ENCODE measurements at regions not wholly inside any gene's neighbourhood (a gene's known extent, or its start where the extent isn't known, plus 50 kb on each side); places are given as distances from the start of the nearest gene placed in this dataset.

GRCh38 chr9:90249094-90249493 lies 393.5 kb downstream of the DIRAS2 start:
- Histone ChIP-seq H2BK5ac (ENCODE audit: low read depth, low read length) (no peak overlapping the region), H3K23ac (ENCODE audit: insufficient read length) (no peak overlapping the region), H2BK15ac (ENCODE audit: low read length) (no peak overlapping the region), H3K4me1 (replicated peaks in 1 of 4; ENCODE audit: control insufficient read depth in 3 of 4, insufficient read depth in 4 of 4, low read length in 3 of 4) (no peaks in the 10 kb centered on the region), H3K79me1 (ENCODE audit: low read depth, low read length) (no peaks in the 10 kb centered on the region), H3K27me3 (replicated peaks in 1 of 4; ENCODE audit: control insufficient read depth in 3 of 4, extremely low read depth in 1 of 4, insufficient read depth in 3 of 4, low read length in 3 of 4) (no peaks in the 10 kb centered on the region), H3K9ac (replicated peaks in 1 of 4; ENCODE audit: extremely low read depth in 1 of 4, low read depth in 3 of 4, low read length in 3 of 4) (no peak overlapping the region), H3K23me2 (ENCODE audit: low read depth, low read length) (no peaks in the 10 kb centered on the region), H3K4ac (replicated peaks; ENCODE audit: insufficient read length, low read depth, low read length) (no peak overlapping the region), H2AK5ac (ENCODE audit: low read depth, low read length) (no peak overlapping the region), H3K14ac (ENCODE audit: insufficient read length) (no peak overlapping the region), H3K27ac (ENCODE audit: low read depth, low read length) (no peak overlapping the region), H4K91ac (replicated peaks; ENCODE audit: insufficient read length, low read length) (no peak overlapping the region), H4K20me1 (replicated peaks in 1 of 2; ENCODE audit: control insufficient read depth in 1 of 2, insufficient read depth in 2 of 2, low read length in 2 of 2) (no peaks in the 10 kb centered on the region), H4K5ac (ENCODE audit: insufficient read length, low read depth, low read length) (no peak overlapping the region), H3K79me2 (ENCODE audit: control insufficient read depth in 1 of 2, insufficient read depth in 2 of 2, low read length in 2 of 2) (no peaks in the 10 kb centered on the region), H2BK12ac (ENCODE audit: low read depth, low read length) (no peak overlapping the region), H4K8ac (ENCODE audit: extremely low read depth, insufficient read depth, low read length) (no peak overlapping the region), H2AFZ (ENCODE audit: low read length) (no peak overlapping the region), H2BK20ac (ENCODE audit: low read length) (no peak overlapping the region), H3K9me3 (ENCODE audit: insufficient read depth in 2 of 2, low read depth in 1 of 2, low read length in 1 of 2) (no peaks in the 10 kb centered on the region; a peak in 1 of 4 replicates), H3K4me2 (ENCODE audit: insufficient read depth in 1 of 2, low read depth in 2 of 2, low read length in 2 of 2) (no peak overlapping the region), H3K36me3 (ENCODE audit: control insufficient read depth in 2 of 4, insufficient read depth in 4 of 4, low read length in 3 of 4) (no peaks in the 10 kb centered on the region), H3K18ac (ENCODE audit: extremely low read depth, low read length) (no peak overlapping the region), H2BK120ac (replicated peaks; ENCODE audit: low read depth, low read length) (no peak overlapping the region), H3K4me3 (ENCODE audit: extremely low read depth in 1 of 4, insufficient read depth in 2 of 4, low read depth in 3 of 4, low read length in 4 of 4) (no peak overlapping the region), H3K56ac (replicated peaks; ENCODE audit: insufficient read length, low read depth, low read length) (no peak overlapping the region)
- FAIRE-seq (no peak), DNase-seq (ENCODE audit: low read depth in 1 of 2, low spot score in 2 of 2) (no peak)
- CTCF ChIA-PET (ENCODE audit: partially characterized antibody): no interaction called here
- POLR2A ChIA-PET (ENCODE audit: partially characterized antibody): no interaction called here
- TF ChIP-seq SP2 (IDR thresholded peaks at IDR 0.05; ENCODE audit: low read length) (no peak), SP4 (IDR thresholded peaks at IDR 0.05; ENCODE audit: low read length) (no peak), POU5F1 (IDR thresholded peaks at IDR 0.05; ENCODE audit: low read depth, low read length) (no peak), EZH2 (IDR thresholded peaks at IDR 0.05; ENCODE audit: low read depth, low read length, severe bottlenecking) (no peak), HDAC2 (IDR thresholded peaks at IDR 0.05; ENCODE audit: borderline replicate concordance in 1 of 2, low read depth in 2 of 2, low read length in 2 of 2) (no peak), FOSL1 (IDR thresholded peaks at IDR 0.05; ENCODE audit: insufficient read depth, low read depth, low read length) (no peak), MAX (IDR thresholded peaks at IDR 0.05) (no peak), ATF2 (IDR thresholded peaks at IDR 0.05; ENCODE audit: low read length) (no peak), TEAD4 (IDR thresholded peaks at IDR 0.05; ENCODE audit: low read depth, low read length) (no peak), TAF7 (optimal IDR thresholded peaks at IDR 0.05; ENCODE audit: borderline replicate concordance, low read depth, low read length) (no peak)

Data from H1 (cell line).